ENCODE measurements at regions not wholly inside any gene's neighbourhood (a gene's known extent, or its start where the extent isn't known, plus 50 kb on each side); places are given as distances from the start of the nearest gene placed in this dataset.
A peak's percentile ranks its signal among the peaks of the same experiment; 100 is the strongest.

DNA sequence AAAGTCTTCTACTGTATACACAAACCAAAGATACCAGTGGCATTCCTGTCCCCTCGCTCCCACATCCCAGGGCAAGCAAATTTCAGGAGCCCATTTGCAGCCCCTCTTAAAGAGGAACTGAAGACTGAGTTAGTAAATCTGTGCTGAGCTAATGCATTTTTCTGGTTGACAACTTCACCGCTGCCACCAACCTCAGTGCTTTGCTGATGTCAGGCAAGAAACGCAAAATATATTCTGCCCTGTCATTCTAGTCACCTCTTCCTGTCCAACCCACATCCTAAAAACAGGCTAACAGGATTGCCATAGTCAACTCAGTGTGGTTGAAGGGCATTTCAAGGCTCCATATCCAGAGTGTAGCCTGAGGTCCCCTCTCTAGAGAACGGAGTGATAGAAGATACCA, 59.4 kb upstream of the FICD start:
- Histone ChIP-seq H3K36me3 (ENCODE audit: control insufficient read depth, insufficient read depth, low read length) (no peaks in the 10 kb centered on the region), H3K27me3 (replicated peaks; ENCODE audit: control insufficient read depth, insufficient read depth, low read length) (no peaks in the 10 kb centered on the region; the same call in none of the 2 replicates), H3K4me3 (replicated peaks; ENCODE audit: low read depth, low read length) (no peak overlapping the region)
- TF ChIP-seq, protein P1, sequence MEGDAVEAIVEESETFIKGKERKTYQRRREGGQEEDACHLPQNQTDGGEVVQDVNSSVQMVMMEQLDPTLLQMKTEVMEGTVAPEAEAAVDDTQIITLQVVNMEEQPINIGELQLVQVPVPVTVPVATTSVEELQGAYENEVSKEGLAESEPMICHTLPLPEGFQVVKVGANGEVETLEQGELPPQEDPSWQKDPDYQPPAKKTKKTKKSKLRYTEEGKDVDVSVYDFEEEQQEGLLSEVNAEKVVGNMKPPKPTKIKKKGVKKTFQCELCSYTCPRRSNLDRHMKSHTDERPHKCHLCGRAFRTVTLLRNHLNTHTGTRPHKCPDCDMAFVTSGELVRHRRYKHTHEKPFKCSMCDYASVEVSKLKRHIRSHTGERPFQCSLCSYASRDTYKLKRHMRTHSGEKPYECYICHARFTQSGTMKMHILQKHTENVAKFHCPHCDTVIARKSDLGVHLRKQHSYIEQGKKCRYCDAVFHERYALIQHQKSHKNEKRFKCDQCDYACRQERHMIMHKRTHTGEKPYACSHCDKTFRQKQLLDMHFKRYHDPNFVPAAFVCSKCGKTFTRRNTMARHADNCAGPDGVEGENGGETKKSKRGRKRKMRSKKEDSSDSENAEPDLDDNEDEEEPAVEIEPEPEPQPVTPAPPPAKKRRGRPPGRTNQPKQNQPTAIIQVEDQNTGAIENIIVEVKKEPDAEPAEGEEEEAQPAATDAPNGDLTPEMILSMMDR (IDR thresholded peaks at IDR 0.05; ENCODE audit: insufficient read depth, low read length, poor library complexity, severe bottlenecking): no peak
- peak; percentile 40 for DNase-seq (ENCODE audit: extremely low read depth, insufficient read length)

- Histone ChIP-seq H3K36me3 (ENCODE audit: control insufficient read depth, insufficient read depth, low read length) (no peaks in the 10 kb centered on the region), H3K4me3 (replicated peaks; ENCODE audit: low read depth, low read length) (no peak overlapping the region), H3K27me3 (replicated peaks; ENCODE audit: control insufficient read depth, insufficient read depth, low read length) (no peaks in the 10 kb centered on the region; the same call in 1 of the 2 replicates)
- TF ChIP-seq, protein P1 (IDR thresholded peaks at IDR 0.05; ENCODE audit: insufficient read depth, low read length, poor library complexity, severe bottlenecking): no peak
- DNase-seq (ENCODE audit: extremely low read depth, insufficient read length): no peak
These were observed 60.4 kb upstream of the FICD start for GRCh38 chr12:108454539-108455139.

GRCh38 chr12:108449478-108449877, 65.6 kb upstream of the FICD start:
- no peak for DNase-seq (ENCODE audit: extremely low read depth, insufficient read length)
- H3K36me3 ChIP-seq (ENCODE audit: control insufficient read depth, insufficient read depth, low read length): no peaks in the 10 kb centered on the region
- no peaks in the 10 kb centered on the region; the same call in 1 of the 2 replicates for H3K27me3 ChIP-seq (replicated peaks; ENCODE audit: control insufficient read depth, insufficient read depth, low read length)
- TF ChIP-seq, protein P1 (IDR thresholded peaks at IDR 0.05; ENCODE audit: insufficient read depth, low read length, poor library complexity, severe bottlenecking): no peak
- no peak overlapping the region for H3K4me3 ChIP-seq (replicated peaks; ENCODE audit: low read depth, low read length)

- Histone ChIP-seq H3K4me3 (replicated peaks; ENCODE audit: low read depth, low read length) (no peak overlapping the region), H3K27me3 (replicated peaks; ENCODE audit: control insufficient read depth, insufficient read depth, low read length) (no peaks in the 10 kb centered on the region; the same call in 1 of the 2 replicates), H3K36me3 (ENCODE audit: control insufficient read depth, insufficient read depth, low read length) (no peaks in the 10 kb centered on the region)
- TF ChIP-seq, protein P1 (IDR thresholded peaks at IDR 0.05; ENCODE audit: insufficient read depth, low read length, poor library complexity, severe bottlenecking): no peak
- DNase-seq (ENCODE audit: extremely low read depth, insufficient read length): no peak
These were observed 66.8 kb upstream of the FICD start for GRCh38 chr12:108448246-108448645.

DNA sequence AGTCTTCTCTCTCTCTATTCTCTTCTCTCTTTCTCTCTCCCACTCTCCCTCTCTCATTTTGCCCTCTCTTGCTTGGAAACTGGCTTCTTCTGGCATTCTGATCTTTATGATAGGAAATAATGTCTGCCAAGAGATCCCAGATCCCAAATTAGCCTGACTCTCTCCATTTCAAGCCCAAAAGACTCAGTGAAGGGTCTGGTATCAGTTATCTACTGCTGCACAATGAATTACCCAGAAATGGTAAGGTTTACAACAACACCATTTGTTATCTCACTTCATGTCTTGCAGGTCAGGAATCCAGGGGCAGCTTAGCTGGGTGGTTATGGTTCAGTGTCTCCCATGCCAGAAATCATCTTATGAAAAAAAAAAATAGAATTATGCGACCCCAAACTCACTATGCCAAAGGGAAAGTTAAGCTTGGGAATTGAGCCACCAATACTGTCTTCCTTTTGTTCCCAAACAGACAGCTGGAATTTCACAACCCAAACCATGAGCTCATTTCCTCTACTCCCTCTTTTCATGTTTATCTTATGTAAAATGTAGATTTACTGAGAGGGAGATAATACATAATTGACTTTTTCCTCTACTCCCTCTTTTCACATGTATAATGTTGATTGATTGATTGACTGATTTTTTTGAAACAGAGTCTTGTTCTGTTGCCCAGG, 67.8 kb upstream of the FICD start:
- no peak for DNase-seq (ENCODE audit: extremely low read depth, insufficient read length)
- Histone ChIP-seq H3K27me3 (replicated peaks; ENCODE audit: control insufficient read depth, insufficient read depth, low read length) (no peaks in the 10 kb centered on the region), H3K4me3 (replicated peaks; ENCODE audit: low read depth, low read length) (no peak overlapping the region), H3K36me3 (ENCODE audit: control insufficient read depth, insufficient read depth, low read length) (no peaks in the 10 kb centered on the region)
- TF ChIP-seq, protein P1 (IDR thresholded peaks at IDR 0.05; ENCODE audit: insufficient read depth, low read length, poor library complexity, severe bottlenecking): no peak
